ENCODE measurements at regions not wholly inside any gene's neighbourhood (a gene's known extent, or its start where the extent isn't known, plus 50 kb on each side); places are given as distances from the start of the nearest gene placed in this dataset.

- DNase-seq, result peak; percentile 68
- peaks cover 27% of the 10 kb centered on the region for H3K4me1 ChIP-seq
- no peaks in the 10 kb centered on the region for H3K9me3 ChIP-seq (replicated peaks)
- intact Hi-C loops (cut with micrococcal nuclease), result no loop called here
- H3K27me3 ChIP-seq (ENCODE audit: low read depth), result no peaks in the 10 kb centered on the region
- no peaks in the 10 kb centered on the region for H3K36me3 ChIP-seq
- peak overlapping the region; percentile 70 for H3K27ac ChIP-seq (replicated peaks)
- TF ChIP-seq CTCF (IDR thresholded peaks at IDR 0.05; ENCODE audit: borderline replicate concordance), result peak; percentile 74
- H3K4me3 ChIP-seq, result peak overlapping the region; percentile 64
Measured at GRCh38 chrX:40266490-40267333, 169.0 kb upstream of the BCOR start.

GRCh38 chrX:40265936-40266335 is 168.2 kb upstream of the BCOR start:
- H3K27me3 ChIP-seq (ENCODE audit: low read depth), result no peaks in the 10 kb centered on the region

GRCh38 chrX:40263014-40263560 is 165.3 kb upstream of the BCOR start:
- no peak for TF ChIP-seq CTCF (IDR thresholded peaks at IDR 0.05; ENCODE audit: borderline replicate concordance)
- H3K4me3 ChIP-seq, result no peak overlapping the region
- DNase-seq, result no peak
- peaks cover 27% of the 10 kb centered on the region for H3K4me1 ChIP-seq
- H3K27ac ChIP-seq (replicated peaks), result peak overlapping the region; percentile 44
- intact Hi-C loops (cut with micrococcal nuclease), result no loop called here
- H3K27me3 ChIP-seq (ENCODE audit: low read depth), result no peaks in the 10 kb centered on the region
- no peaks in the 10 kb centered on the region for H3K9me3 ChIP-seq (replicated peaks)
- no peaks in the 10 kb centered on the region for H3K36me3 ChIP-seq

More at GRCh38 chrX:40265936-40266335, 168.2 kb upstream of the BCOR start:
- Histone ChIP-seq H3K4me1 (peaks cover 27% of the 10 kb centered on the region), H3K36me3 (no peaks in the 10 kb centered on the region), H3K9me3 (replicated peaks) (no peaks in the 10 kb centered on the region), H3K4me3 (no peak overlapping the region), H3K27ac (replicated peaks) (no peak overlapping the region)
- TF ChIP-seq CTCF (IDR thresholded peaks at IDR 0.05; ENCODE audit: borderline replicate concordance), result no peak
- no peak for DNase-seq
- intact Hi-C loops (cut with micrococcal nuclease), result no loop called here

GRCh38 chrX:40262157-40263013 is 164.6 kb upstream of the BCOR start:
- no peak for DNase-seq
- intact Hi-C loops (cut with micrococcal nuclease), result no loop called here
- no peaks in the 10 kb centered on the region for H3K9me3 ChIP-seq (replicated peaks)
- no peak for TF ChIP-seq CTCF (IDR thresholded peaks at IDR 0.05; ENCODE audit: borderline replicate concordance)
- peaks cover 20% of the 10 kb centered on the region for H3K4me1 ChIP-seq
- H3K36me3 ChIP-seq, result no peaks in the 10 kb centered on the region
- peak overlapping the region; percentile 44 for H3K27ac ChIP-seq (replicated peaks)
- H3K4me3 ChIP-seq, result no peak overlapping the region
- H3K27me3 ChIP-seq (ENCODE audit: low read depth), result no peaks in the 10 kb centered on the region

GRCh38 chrX:40261833-40262156 is 164.0 kb upstream of the BCOR start:
- no peaks in the 10 kb centered on the region for H3K36me3 ChIP-seq
- H3K27ac ChIP-seq (replicated peaks), result peak overlapping the region; percentile 44
- TF ChIP-seq CTCF (IDR thresholded peaks at IDR 0.05; ENCODE audit: borderline replicate concordance), result no peak
- intact Hi-C loops (cut with micrococcal nuclease), result no loop called here
- no peak overlapping the region for H3K4me3 ChIP-seq
- no peaks in the 10 kb centered on the region for H3K27me3 ChIP-seq (ENCODE audit: low read depth)
- DNase-seq, result no peak
- H3K4me1 ChIP-seq, result peaks cover 18% of the 10 kb centered on the region
- no peaks in the 10 kb centered on the region for H3K9me3 ChIP-seq (replicated peaks)

All from left ventricle myocardium inferior (tissue), 1 donor.